K562 (cell line): ENCODE measurements at regions not wholly inside any gene's neighbourhood (a gene's known extent, or its start where the extent isn't known, plus 50 kb on each side); places are given as distances from the start of the nearest gene placed in this dataset.

Experiments
- HINFP ChIP-seq: fragments of 450-650 bp; conservative IDR thresholded peaks from 2 replicates; pipeline ENCODE4 v1.6.1; 2016; ENCODE audit warnings: missing genetic modification characterization, low read depth, mild to moderate bottlenecking, control low read depth, missing compliant biosample characterization
- KHSRP ChIP-seq: fragments of 450-650 bp; IDR thresholded peaks from 2 replicates; pipeline ENCODE4 v1.6.1; 2017
- LEF1 ChIP-seq: fragments of 450-650 bp; IDR thresholded peaks from 2 replicates; pipeline ENCODE4 v1.6.1; 2016; ENCODE audit warnings: mild to moderate bottlenecking
- NCOA4 ChIP-seq: fragments of 450-650 bp; IDR thresholded peaks from 2 replicates; pipeline ENCODE4 v1.6.1; 2018; ENCODE audit warnings: mild to moderate bottlenecking; ENCODE audit not compliant: partially characterized antibody
- TARDBP ChIP-seq: fragments of 450-650 bp; IDR thresholded peaks from 2 replicates; pipeline ENCODE4 v1.6.1; 2016
- ZNF407 ChIP-seq: fragments of 450-650 bp; IDR thresholded peaks from 2 replicates; pipeline ENCODE4 v1.6.1; 2016; ENCODE audit warnings: low read depth

GRCh38 chr3:15887261-15887660, 89.5 kb upstream of the ANKRD28 start:
- TF ChIP-seq LEF1, result no peak
- TF ChIP-seq TARDBP, result no peak
- TF ChIP-seq HINFP, result no peak
- no peak for TF ChIP-seq KHSRP
- TF ChIP-seq NCOA4, result no peak
- TF ChIP-seq ZNF407, result no peak
